GM19240 (cell line): ENCODE measurements at regions not wholly inside any gene's neighbourhood (a gene's known extent, or its start where the extent isn't known, plus 50 kb on each side); places are given as distances from the start of the nearest gene placed in this dataset.
"Not testable (repeated sequence)": the region's sequence is repeated elsewhere in the genome, so short reads cannot be mapped to it uniquely, and the experiment has no call there.

Source experiments
- DNase-seq: peaks from one replicate; pipeline ENCODE4 v3.0.0; 2011; ENCODE audit warnings: low spot score; ENCODE audit not compliant: insufficient read length

GRCh38 chr14:85156319-85156718 lies 373.6 kb upstream of the FLRT2 start:
- DNase-seq, result no peak

GRCh38 chr14:85159726-85160125 lies 370.2 kb upstream of the FLRT2 start:
- no peak for DNase-seq

GRCh38 chr14:85165094-85165493 lies 364.9 kb upstream of the FLRT2 start:
- DNase-seq, result no peak

GRCh38 chr14:85169381-85169780 lies 360.6 kb upstream of the FLRT2 start:
- DNase-seq, result no peak

GRCh38 chr14:85172290-85172689 lies 357.7 kb upstream of the FLRT2 start:
- DNase-seq, result no peak

- DNase-seq, result no peak
Measured at GRCh38 chr14:85172889-85173477, 357.0 kb upstream of the FLRT2 start.

GRCh38 chr14:85175556-85175955 lies 354.4 kb upstream of the FLRT2 start:
- no peak for DNase-seq

GRCh38 chr14:85178864-85179263 lies 351.1 kb upstream of the FLRT2 start:
- no peak for DNase-seq

GRCh38 chr14:85180876-85181275 lies 349.1 kb upstream of the FLRT2 start:
- no peak for DNase-seq

- DNase-seq, result no peak
Measured at GRCh38 chr14:85182282-85182681, 347.7 kb upstream of the FLRT2 start.

GRCh38 chr14:85186082-85186481 lies 343.9 kb upstream of the FLRT2 start:
- DNase-seq, result no peak

- DNase-seq, result no peak
Measured at GRCh38 chr14:85187521-85187920, 342.4 kb upstream of the FLRT2 start.

- no peak for DNase-seq
Measured at GRCh38 chr14:85188836-85189235, 341.1 kb upstream of the FLRT2 start.

GRCh38 chr14:85189253-85189652 lies 340.7 kb upstream of the FLRT2 start:
- not testable (repeated sequence) for DNase-seq

- no peak for DNase-seq
Measured at GRCh38 chr14:85190251-85190650, 339.7 kb upstream of the FLRT2 start.

GRCh38 chr14:85191986-85192385 lies 338.0 kb upstream of the FLRT2 start:
- no peak for DNase-seq

GRCh38 chr14:85195872-85196477 lies 334.0 kb upstream of the FLRT2 start:
- no peak for DNase-seq

GRCh38 chr14:85198001-85198400 lies 331.9 kb upstream of the FLRT2 start:
- no peak for DNase-seq

GRCh38 chr14:85205875-85206274 lies 324.1 kb upstream of the FLRT2 start:
- no peak for DNase-seq

- DNase-seq, result no peak
Measured at GRCh38 chr14:85214471-85214870, 315.5 kb upstream of the FLRT2 start.

GRCh38 chr14:85217412-85217811 lies 312.5 kb upstream of the FLRT2 start:
- no peak for DNase-seq

- DNase-seq, result no peak
Measured at GRCh38 chr14:85218982-85219381, 311.0 kb upstream of the FLRT2 start.

- no peak for DNase-seq
Measured at GRCh38 chr14:85221832-85222231, 308.1 kb upstream of the FLRT2 start.

GRCh38 chr14:85222341-85222740 lies 307.6 kb upstream of the FLRT2 start:
- DNase-seq, result no peak
